ENCODE measurements at regions not wholly inside any gene's neighbourhood (a gene's known extent, or its start where the extent isn't known, plus 50 kb on each side); places are given as distances from the start of the nearest gene placed in this dataset.
A peak's percentile ranks its signal among the peaks of the same experiment; 100 is the strongest.

DNA sequence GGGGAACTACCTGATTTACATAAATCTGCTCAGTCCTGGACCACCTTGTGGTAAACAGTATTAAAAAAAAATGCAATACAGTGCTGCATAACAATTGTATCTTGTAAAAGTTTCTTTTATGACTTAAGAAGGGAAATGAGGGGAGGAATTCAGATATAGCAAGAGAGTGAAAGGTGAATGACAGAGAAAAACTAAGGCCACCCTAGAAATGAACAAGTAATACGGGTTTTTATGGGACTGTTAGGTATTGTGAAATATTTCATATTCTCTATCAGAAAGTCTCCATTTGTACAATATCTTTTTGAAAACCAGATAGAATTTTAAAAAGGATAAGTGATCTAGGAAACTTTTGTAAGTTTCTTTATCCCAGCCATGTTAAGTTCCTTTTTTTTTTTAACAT lies 69.7 kb upstream of the NOCT start:
- no peak for TF ChIP-seq POLR2A (IDR thresholded peaks at IDR 0.05; ENCODE audit: low read depth, low read length)
- DNase-seq (ENCODE audit: insufficient read length, low spot score) (no peak), FAIRE-seq (no peak)

DNA sequence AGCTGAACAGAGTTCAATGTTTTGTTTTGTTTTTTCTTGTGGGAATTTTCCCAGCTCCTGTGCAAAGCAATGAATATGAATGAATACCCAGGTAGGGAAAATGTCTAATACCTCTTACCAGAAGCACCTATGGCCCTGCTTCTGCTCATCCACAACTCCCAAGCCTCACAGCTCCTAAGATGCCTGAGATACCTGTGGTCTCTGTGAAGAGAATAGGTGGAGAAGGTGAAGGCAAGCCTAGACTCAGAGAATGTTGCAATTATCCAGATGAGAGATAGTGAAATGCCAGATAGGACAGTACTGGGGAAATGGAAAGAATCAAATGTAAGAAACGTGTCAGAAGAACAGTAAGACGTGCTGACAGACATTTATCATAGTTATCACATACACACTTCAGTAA lies 70.2 kb upstream of the NOCT start:
- DNase-seq (ENCODE audit: insufficient read length, low spot score), result no peak
- FAIRE-seq, result no peak
- no peak for TF ChIP-seq POLR2A (IDR thresholded peaks at IDR 0.05; ENCODE audit: low read depth, low read length)

DNA sequence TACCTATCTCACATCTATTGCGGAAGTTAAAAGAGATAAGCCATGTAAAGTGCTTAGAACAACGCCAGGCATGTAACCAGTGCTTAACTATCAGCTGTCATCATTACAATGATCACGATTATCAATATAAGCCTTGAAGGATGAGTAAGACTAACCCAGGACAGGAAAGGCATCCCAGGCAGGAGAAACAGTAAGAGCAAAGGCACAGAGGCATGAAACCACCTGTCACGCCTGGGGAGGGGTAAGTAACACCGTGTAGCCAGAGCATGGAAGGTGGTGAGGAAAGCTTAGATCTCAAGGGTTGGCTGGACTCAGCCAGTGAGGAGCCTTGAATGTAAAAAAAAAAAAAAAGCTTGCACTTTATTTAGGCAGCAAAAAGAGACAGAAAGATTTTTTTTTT lies 71.7 kb upstream of the NOCT start:
- FAIRE-seq (no peak), DNase-seq (ENCODE audit: insufficient read length, low spot score) (no peak)
- no peak for TF ChIP-seq POLR2A (IDR thresholded peaks at IDR 0.05; ENCODE audit: low read depth, low read length)

DNA sequence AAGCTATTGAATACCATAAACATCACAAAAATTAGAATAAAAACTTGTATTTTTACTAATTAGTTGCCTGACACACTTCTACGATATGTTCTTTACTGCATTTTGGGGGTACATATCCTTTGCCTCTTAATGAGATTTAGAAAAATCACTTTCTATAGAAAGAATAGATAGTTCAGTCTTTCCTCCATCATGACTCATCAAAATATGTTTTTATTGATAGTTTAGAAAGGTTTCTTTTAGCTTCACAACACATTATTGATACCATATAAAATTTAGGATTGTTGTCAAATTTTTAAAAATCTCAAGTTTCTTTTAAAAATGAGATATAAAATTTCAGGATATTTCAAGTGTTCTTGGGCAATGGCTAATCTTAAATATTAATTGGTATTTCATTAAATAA lies 74.5 kb upstream of the NOCT start:
- FAIRE-seq, result no peak
- no peak for DNase-seq (ENCODE audit: insufficient read length, low spot score)
- no peak for TF ChIP-seq POLR2A (IDR thresholded peaks at IDR 0.05; ENCODE audit: low read depth, low read length)

DNA sequence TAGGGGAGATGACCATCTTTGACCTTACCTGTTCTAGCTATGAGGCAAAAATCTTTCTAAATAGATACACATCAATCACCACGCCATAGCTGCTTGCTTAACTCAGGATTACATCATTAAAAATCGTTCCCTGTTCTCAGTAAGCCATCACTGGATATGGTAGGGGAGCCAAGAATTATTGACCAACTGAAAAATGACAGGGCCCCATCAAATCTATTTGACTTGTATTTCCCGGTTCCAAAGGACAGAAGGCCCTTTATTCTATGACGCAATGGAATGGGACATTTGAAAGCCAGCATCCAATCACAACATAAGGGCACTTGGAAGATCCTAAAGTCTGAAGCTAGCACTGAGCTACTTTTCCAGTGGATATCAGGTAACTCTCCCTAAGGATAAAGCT lies 75.6 kb upstream of the NOCT start:
- no peak for DNase-seq (ENCODE audit: insufficient read length, low spot score)
- no peak for FAIRE-seq
- TF ChIP-seq POLR2A (IDR thresholded peaks at IDR 0.05; ENCODE audit: low read depth, low read length), result no peak

DNA sequence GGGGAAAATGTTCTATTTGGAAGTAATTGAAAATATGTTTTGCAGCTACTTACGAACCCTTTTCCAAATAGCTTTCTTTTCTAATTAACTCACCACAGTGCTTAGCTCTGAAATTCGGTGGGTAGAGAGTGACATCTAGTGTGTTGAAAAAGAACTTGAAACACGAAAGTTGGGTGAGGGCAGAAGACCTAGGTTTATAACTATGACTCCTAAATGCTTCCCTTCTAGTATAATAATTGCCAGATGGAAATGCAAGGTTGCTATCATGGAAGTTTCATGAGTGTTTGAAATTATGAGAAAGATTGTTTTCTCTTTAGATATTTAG lies 77.3 kb upstream of the NOCT start:
- FAIRE-seq (peak; percentile 50), DNase-seq (ENCODE audit: insufficient read length, low spot score) (no peak)
- TF ChIP-seq POLR2A (IDR thresholded peaks at IDR 0.05; ENCODE audit: low read depth, low read length), result no peak

DNA sequence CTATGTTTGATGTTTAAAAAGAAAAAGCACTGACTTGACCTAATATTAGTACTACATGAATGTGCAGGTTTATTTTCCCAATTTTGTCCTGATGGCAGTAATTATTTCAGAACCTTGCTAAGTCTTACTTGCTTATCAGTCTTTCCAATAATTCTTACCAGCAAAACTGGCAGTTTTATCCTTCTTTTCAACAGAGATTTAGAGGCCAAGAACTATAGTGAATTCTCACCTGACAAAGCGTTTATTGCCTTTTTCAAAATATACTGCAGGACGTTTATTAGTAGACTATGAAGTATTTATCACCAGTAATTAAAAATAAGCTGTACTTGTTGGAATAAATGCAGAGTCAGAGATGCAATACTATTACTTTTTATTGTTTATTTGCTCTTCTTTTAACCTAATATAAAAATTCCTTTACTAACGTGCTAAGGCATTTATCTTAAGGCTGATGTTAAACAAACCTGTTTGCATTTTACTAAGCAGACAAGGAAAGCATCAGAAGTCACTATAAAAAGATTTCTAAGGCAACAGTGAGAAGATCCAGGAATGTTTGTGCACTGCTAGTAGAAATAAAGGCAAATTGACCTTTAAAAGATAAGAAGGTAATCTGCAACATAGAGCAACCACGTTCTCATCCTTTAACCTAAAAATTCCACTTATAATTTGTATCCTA lies 80.3 kb upstream of the NOCT start:
- TF ChIP-seq POLR2A (IDR thresholded peaks at IDR 0.05; ENCODE audit: low read depth, low read length), result no peak
- DNase-seq (ENCODE audit: insufficient read length, low spot score) (no peak), FAIRE-seq (no peak)

DNA sequence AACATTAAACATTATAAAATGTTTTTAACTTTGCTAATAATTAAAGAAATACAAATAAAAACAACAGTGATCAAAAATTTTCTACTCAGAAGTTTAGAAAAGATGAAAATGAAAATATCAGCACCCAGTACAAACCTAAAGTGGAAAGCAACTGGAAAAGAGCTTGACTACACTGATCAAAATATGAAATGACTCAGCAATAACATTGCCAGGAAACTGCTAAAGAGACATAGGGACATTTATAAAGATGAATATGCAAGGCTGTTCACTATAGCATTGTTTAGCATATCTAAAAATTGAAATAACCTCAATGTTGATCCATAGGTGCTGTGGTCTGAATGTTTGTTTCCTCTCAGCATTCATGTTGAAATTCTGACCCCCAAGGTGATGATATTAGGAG lies 88.5 kb upstream of the NOCT start:
- FAIRE-seq, result no peak
- no peak for TF ChIP-seq POLR2A (IDR thresholded peaks at IDR 0.05; ENCODE audit: low read depth, low read length)

DNA sequence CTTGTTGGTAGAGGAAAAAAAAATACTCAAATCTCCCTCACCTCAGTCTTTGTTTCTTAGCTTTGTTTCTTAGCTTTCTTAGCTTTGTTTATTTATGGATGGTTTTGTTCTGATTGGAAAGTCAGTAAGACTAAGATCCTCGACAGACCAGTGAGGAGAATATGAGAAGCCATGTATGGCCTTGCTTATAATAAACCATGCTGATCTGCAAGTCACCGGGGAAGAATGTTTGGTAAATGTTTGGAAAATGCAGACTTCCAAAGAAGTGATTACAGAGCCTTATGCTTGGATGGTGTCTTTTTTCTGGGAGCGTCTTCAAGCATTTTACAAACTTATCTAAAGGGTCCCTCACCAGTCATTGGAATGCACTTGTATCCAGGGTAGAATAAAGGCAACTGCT lies 90.1 kb upstream of the NOCT start:
- no peak for TF ChIP-seq POLR2A (IDR thresholded peaks at IDR 0.05; ENCODE audit: low read depth, low read length)
- DNase-seq (ENCODE audit: insufficient read length, low spot score), result no peak
- no peak for FAIRE-seq

More for the DNA sequence above, 88.5 kb upstream of the NOCT start:
- no peak for DNase-seq (ENCODE audit: insufficient read length, low spot score)

DNA sequence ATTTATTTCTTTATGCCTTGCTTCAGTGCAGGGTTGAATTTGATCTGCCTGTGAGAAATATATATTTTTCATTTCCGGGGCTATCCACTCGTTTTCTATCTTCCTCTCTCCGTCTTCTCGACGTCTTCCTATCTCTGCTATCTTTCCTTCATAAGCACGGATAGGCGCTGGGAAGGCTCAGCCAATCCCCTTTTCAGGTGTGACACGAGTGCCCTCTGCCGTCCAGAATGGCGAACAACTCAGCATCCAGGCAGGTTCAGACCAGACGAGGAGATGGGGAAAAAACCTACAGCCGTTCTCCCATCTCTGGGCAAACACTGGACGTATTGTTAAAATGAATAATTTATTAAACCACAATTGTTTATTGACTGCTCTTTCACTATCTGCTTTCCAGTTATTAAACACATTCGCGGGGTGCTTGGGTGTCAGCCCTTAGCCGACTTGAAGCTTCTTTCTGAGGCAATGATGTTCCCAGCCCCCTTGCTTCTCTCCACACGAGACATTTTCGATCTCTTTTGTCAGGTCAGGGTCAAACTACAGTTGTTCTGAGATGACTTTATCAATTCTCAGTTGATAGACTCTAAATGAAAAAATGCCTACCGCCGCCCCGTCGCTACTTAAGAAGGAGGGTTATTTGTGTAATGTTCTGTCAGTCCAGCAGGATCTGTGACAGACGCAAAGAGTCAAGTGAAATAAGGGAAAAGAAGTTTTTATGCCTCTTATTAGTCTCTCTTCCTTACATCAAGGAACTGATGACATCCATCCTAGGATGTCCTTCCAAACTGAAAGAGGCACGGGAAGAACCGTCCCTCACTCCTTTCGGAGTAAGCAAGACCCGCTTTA lies 96.3 kb upstream of the NOCT start:
- no peak for TF ChIP-seq POLR2A (IDR thresholded peaks at IDR 0.05; ENCODE audit: low read depth, low read length)
- peak; percentile 60 for FAIRE-seq

DNA sequence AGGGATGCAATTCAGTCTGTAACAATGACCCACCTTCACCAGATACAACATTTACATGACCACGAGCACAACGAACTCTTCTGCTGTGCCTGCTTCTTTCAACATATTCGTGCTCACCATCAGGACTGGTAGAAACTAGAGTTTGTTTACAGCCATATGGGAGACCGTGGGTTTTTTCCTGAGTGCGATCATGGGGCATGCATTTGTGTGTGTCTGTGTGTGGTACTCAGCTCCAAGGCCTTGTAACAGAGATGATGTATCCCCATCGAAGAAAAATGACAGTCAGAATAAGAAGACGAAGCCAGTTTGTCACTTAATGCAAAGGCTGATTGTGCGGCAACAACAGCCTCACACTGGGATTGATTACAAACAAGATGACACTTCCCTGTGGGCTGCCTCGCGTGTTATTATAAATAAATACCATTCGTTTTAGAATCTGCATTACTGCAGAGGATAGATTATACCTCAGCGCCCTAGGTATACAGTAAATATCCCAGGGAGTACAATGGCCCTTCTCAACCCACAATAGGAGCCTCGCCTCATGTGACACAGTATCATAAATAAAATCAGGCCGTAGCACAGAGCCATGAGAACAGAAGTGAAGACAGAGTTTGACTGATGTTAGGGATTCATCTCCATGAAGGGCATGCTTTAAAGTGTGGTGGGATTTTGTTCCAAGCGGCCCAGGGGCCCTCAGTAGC lies 97.3 kb upstream of the NOCT start:
- FAIRE-seq, result no peak
- no peak for DNase-seq (ENCODE audit: insufficient read length, low spot score)
- TF ChIP-seq POLR2A (IDR thresholded peaks at IDR 0.05; ENCODE audit: low read depth, low read length), result no peak

More for the DNA sequence above, 96.3 kb upstream of the NOCT start:
- peak; percentile 16 for DNase-seq (ENCODE audit: insufficient read length, low spot score)

DNA sequence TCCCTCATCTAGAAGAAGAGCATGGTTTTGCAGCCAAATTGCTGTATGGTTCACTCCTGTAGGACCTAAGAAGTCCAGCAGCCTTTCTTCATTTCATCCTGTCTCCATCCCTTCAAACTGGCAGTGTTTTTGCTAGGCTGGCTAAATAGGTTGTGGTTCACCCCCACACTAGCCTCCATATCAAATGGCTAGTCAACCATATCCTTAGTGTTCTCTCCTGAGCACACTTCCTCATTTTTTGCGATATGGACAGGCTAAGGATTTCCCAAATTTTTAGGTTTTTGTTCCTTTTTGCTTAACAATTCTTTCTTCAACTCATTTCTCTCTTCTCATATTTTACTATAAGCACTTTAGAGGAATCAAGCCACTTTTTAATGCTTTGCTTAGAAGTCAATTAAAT lies 98.8 kb upstream of the NOCT start:
- no peak for FAIRE-seq
- DNase-seq (ENCODE audit: insufficient read length, low spot score), result no peak

DNA sequence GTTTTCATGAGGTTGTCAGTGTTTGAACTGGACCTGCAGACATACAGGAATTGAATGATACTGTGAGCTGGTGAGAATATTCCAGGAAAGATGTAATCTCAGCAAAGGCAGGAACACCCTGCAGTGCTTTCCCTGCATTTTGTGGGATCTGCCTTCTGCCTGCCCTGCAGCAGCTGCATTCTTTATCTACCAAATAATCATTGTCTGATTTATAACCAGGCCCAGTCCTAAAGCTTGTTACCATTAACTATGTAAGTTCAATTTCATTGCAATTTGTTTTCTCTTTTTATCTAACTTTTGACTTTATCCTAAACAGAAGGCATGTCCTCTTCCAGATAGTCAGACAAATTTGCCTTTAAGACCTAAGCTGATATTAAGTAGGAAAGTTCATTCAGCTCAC lies 99.8 kb upstream of the NOCT start:
- no peak for DNase-seq (ENCODE audit: insufficient read length, low spot score)
- no peak for TF ChIP-seq POLR2A (IDR thresholded peaks at IDR 0.05; ENCODE audit: low read depth, low read length)
- FAIRE-seq, result no peak

More for the DNA sequence above, 98.8 kb upstream of the NOCT start:
- TF ChIP-seq POLR2A (IDR thresholded peaks at IDR 0.05; ENCODE audit: low read depth, low read length), result no peak

DNA sequence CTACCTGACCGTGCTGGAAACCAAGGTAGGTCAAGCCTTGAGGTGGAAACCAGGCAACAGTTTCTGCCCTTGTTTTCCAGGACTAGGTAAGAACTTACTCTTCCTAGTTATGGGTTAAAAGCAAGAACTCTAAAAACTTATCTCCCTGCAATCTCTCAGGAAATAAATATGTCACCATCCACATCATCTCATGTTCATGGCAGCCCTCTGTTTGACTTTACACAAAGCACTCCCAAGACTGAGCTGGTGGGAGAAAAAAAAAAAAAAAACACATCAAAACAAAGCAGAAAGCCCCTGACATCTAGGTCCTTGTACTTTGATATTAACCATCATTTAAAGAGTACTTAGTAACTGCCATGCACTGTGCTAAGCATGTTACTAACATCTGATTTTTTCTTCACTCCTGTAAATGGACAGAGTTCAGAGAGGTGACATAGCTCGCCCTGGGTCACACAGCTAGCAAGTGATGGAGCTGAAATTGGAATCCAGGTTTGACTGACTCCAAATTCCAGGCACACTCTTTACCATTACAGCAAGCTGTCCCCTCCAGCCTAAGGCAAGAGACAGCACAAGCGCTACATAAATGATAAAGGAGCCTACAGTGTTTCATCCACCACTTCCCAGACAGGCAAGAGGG lies 102.8 kb upstream of the NOCT start:
- no peak for FAIRE-seq

More for the DNA sequence above, 102.8 kb upstream of the NOCT start:
- DNase-seq (ENCODE audit: insufficient read length, low spot score), result no peak
- TF ChIP-seq POLR2A (IDR thresholded peaks at IDR 0.05; ENCODE audit: low read depth, low read length), result no peak

Data from H54 (cell line).